ENCODE measurements at regions not wholly inside any gene's neighbourhood (a gene's known extent, or its start where the extent isn't known, plus 50 kb on each side); places are given as distances from the start of the nearest gene placed in this dataset.

- Histone ChIP-seq H3K27ac (no peak overlapping the region), H3K27me3 (ENCODE audit: insufficient read depth, low read depth) (no peaks in the 10 kb centered on the region), H4K20me1 (ENCODE audit: insufficient read depth) (no peaks in the 10 kb centered on the region), H3K4me3 (IDR thresholded peaks at IDR 0.05; ENCODE audit: insufficient read depth, low read depth, low read length) (no peak overlapping the region), H3K79me2 (ENCODE audit: insufficient read depth, low read depth) (no peaks in the 10 kb centered on the region), H3K4me1 (ENCODE audit: low read depth, poor library complexity, severe bottlenecking) (no peaks in the 10 kb centered on the region), H3K4me2 (no peak overlapping the region), H3K9ac (no peak overlapping the region), H3K36me3 (ENCODE audit: insufficient read depth) (no peaks in the 10 kb centered on the region), H2AFZ (ENCODE audit: low read depth) (no peak overlapping the region)
- TF ChIP-seq CTCF (conservative IDR thresholded peaks at IDR 0.05; ENCODE audit: low read depth, low read length), result no peak
Measured at GRCh38 chr6:163714179-163714578, 299.7 kb downstream of the QKI start.

DNA sequence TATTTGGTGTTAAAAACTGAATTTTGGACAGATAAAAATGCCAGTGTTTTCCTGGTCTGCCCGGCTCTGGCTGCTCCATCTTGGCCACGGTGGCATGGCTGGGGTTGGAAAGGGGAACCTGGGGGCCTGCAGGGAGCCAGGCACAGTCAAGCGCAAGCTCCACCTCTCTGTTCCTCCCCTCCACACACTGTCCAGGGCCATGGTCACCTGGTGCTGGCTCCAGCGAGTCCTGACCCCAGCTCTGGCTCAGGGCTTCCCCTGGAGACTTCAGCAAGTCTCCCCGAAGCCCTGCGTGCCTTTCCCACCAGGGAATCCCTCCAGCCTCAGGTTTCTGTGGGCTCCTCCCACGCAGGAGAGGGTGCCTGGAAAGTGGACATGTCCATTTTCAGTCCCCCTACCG, 298.5 kb downstream of the QKI start:
- Histone ChIP-seq H3K79me2 (ENCODE audit: insufficient read depth, low read depth) (no peaks in the 10 kb centered on the region), H2AFZ (ENCODE audit: low read depth) (no peak overlapping the region), H3K27me3 (ENCODE audit: insufficient read depth, low read depth) (no peaks in the 10 kb centered on the region), H3K4me1 (ENCODE audit: low read depth, poor library complexity, severe bottlenecking) (no peaks in the 10 kb centered on the region), H4K20me1 (ENCODE audit: insufficient read depth) (no peaks in the 10 kb centered on the region), H3K9ac (no peak overlapping the region), H3K4me2 (no peak overlapping the region), H3K27ac (no peak overlapping the region), H3K4me3 (IDR thresholded peaks at IDR 0.05; ENCODE audit: insufficient read depth, low read depth, low read length) (no peak overlapping the region), H3K36me3 (ENCODE audit: insufficient read depth) (no peaks in the 10 kb centered on the region)
- TF ChIP-seq CTCF (conservative IDR thresholded peaks at IDR 0.05; ENCODE audit: low read depth, low read length), result no peak

- Histone ChIP-seq H3K36me3 (ENCODE audit: insufficient read depth) (no peaks in the 10 kb centered on the region), H3K4me3 (IDR thresholded peaks at IDR 0.05; ENCODE audit: insufficient read depth, low read depth, low read length) (no peak overlapping the region), H3K27ac (no peak overlapping the region), H3K9ac (no peak overlapping the region), H3K4me2 (no peak overlapping the region), H3K27me3 (ENCODE audit: insufficient read depth, low read depth) (no peaks in the 10 kb centered on the region), H2AFZ (ENCODE audit: low read depth) (no peak overlapping the region), H3K4me1 (ENCODE audit: low read depth, poor library complexity, severe bottlenecking) (no peaks in the 10 kb centered on the region), H4K20me1 (ENCODE audit: insufficient read depth) (no peaks in the 10 kb centered on the region), H3K79me2 (ENCODE audit: insufficient read depth, low read depth) (no peaks in the 10 kb centered on the region)
- TF ChIP-seq CTCF (conservative IDR thresholded peaks at IDR 0.05; ENCODE audit: low read depth, low read length), result no peak
Measured at GRCh38 chr6:163712566-163712961, 298.0 kb downstream of the QKI start.

DNA sequence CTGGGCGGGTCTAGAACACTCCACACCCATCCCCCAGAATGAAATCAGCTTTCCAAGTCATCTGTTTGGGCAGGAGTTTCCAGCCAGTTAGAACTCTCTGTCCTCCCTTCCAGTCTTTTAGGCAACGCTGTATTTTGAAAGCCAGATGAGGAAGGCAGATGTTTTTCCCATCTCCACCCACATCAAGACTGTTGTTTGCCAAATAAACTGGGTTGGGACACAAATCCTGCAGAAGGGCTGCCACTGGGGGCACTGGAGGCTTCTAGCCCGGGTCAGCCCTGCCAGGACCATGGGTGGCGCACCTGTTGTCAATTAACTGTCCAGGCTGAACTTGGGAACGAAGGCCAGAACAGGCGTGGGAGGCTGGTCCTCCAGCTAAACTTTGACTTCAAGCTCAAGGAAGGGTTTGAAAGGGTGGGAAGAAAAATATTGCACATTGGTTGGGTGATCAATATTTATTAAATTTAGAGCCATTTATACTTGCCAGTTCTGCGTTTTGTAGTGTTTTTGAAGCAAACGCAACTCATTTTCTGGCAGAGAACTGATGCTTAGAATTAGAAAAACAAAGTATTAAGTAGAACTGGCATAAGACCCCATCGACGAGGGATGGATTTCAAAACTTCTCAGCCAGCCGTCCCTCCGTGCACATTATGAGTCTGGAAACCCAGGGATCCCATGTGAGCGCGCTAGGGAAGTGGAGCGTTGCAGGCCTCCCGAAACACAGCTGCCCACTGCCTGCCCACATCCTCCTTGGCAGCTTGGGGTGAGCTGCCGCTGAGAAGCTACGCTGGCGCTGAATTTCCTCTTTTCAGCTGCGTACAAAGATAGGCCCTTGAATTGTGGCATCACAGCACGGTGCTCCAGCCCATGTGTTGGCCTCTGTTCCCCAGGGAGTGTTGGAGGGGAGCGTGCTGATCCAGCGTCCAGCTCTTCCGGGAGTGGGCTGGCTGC, 297.4 kb downstream of the QKI start:
- no peak overlapping the region for H3K9ac ChIP-seq
- no peak overlapping the region for H3K4me3 ChIP-seq (IDR thresholded peaks at IDR 0.05; ENCODE audit: insufficient read depth, low read depth, low read length)
- no peak for TF ChIP-seq CTCF (conservative IDR thresholded peaks at IDR 0.05; ENCODE audit: low read depth, low read length)
- no peak overlapping the region for H3K27ac ChIP-seq
- H2AFZ ChIP-seq (ENCODE audit: low read depth), result no peak overlapping the region
- no peaks in the 10 kb centered on the region for H4K20me1 ChIP-seq (ENCODE audit: insufficient read depth)
- H3K79me2 ChIP-seq (ENCODE audit: insufficient read depth, low read depth), result no peaks in the 10 kb centered on the region
- H3K4me1 ChIP-seq (ENCODE audit: low read depth, poor library complexity, severe bottlenecking), result no peaks in the 10 kb centered on the region
- H3K36me3 ChIP-seq (ENCODE audit: insufficient read depth), result no peaks in the 10 kb centered on the region
- no peaks in the 10 kb centered on the region for H3K27me3 ChIP-seq (ENCODE audit: insufficient read depth, low read depth)
- no peak overlapping the region for H3K4me2 ChIP-seq
